ENCODE measurements at regions not wholly inside any gene's neighbourhood (a gene's known extent, or its start where the extent isn't known, plus 50 kb on each side); places are given as distances from the start of the nearest gene placed in this dataset.

GRCh38 chr1:213661302-213661701, 326.5 kb upstream of the PROX1 start:
- Histone ChIP-seq H3K27me3 (ENCODE audit: control insufficient read depth in 1 of 2, insufficient read depth in 2 of 2, low read length in 2 of 2) (no peaks in the 10 kb centered on the region), H3K27ac (ENCODE audit: low read depth, low read length) (no peak overlapping the region), H3K36me3 (ENCODE audit: control insufficient read depth in 1 of 2, insufficient read depth in 2 of 2, low read length in 2 of 2) (no peaks in the 10 kb centered on the region), H3K9me3 (ENCODE audit: control insufficient read depth in 1 of 2, low read length in 2 of 2) (no peaks in the 10 kb centered on the region), H3K9ac (ENCODE audit: low read depth in 1 of 2, low read length in 2 of 2) (no peak overlapping the region), H3K4me3 (ENCODE audit: low read depth in 1 of 2, low read length in 2 of 2) (no peak overlapping the region), H3K4me1 (ENCODE audit: control insufficient read depth in 1 of 2, insufficient read depth in 2 of 2, low read length in 2 of 2) (peaks cover 30 to 35% of the 10 kb centered on the region in 2 donors)

DNA sequence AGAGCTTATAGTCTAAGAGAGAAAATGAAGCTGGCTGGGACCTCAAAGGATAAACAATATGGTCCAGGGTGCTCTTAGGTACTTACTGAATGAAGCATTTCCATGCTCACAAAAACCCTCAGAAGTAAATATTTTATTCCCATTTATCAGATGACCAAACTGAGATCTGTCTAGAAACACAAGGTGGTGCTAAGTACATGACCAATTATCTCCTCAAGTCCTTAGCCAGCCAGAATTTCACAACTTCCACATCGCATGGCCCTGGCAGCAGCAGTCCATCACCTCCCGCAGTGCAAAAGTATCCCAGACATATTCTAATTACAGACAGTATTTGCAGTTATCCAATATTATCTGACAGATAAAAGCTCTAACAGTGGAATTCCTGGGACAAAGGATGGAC, 321.7 kb upstream of the PROX1 start:
- Histone ChIP-seq H3K4me1 (ENCODE audit: control insufficient read depth in 1 of 2, insufficient read depth in 2 of 2, low read length in 2 of 2) (peaks cover 10 to 13% of the 10 kb centered on the region in 2 donors), H3K36me3 (ENCODE audit: control insufficient read depth in 1 of 2, insufficient read depth in 2 of 2, low read length in 2 of 2) (no peaks in the 10 kb centered on the region), H3K9me3 (ENCODE audit: control insufficient read depth in 1 of 2, low read length in 2 of 2) (no peaks in the 10 kb centered on the region), H3K9ac (ENCODE audit: low read depth in 1 of 2, low read length in 2 of 2) (no peak overlapping the region), H3K27me3 (ENCODE audit: control insufficient read depth in 1 of 2, insufficient read depth in 2 of 2, low read length in 2 of 2) (no peaks in the 10 kb centered on the region), H3K4me3 (ENCODE audit: low read depth in 1 of 2, low read length in 2 of 2) (no peak overlapping the region), H3K27ac (ENCODE audit: low read depth, low read length) (no peak overlapping the region)

DNA sequence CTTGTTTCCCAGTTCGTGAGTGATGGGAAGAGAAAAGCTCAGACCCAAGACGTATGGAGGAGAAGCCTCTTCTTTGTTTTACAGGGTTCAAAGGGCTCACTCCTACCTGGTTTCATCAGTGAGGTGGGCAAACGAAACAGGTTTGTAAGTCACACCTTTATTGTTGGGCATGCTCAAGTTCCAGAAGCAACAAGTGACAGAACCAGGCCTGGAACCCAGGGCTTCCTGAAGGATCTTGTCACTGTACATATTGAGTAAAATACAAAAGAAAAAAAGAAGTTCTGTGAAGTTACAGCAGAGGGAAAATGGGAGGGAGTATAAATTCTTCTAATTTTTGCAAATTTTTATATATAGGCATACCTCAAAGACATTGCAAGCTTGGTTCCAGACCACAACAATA, 320.9 kb upstream of the PROX1 start:
- Histone ChIP-seq H3K36me3 (ENCODE audit: control insufficient read depth in 1 of 2, insufficient read depth in 2 of 2, low read length in 2 of 2) (no peaks in the 10 kb centered on the region), H3K4me3 (ENCODE audit: low read depth in 1 of 2, low read length in 2 of 2) (no peak overlapping the region), H3K9me3 (ENCODE audit: control insufficient read depth in 1 of 2, low read length in 2 of 2) (no peaks in the 10 kb centered on the region), H3K27ac (ENCODE audit: low read depth, low read length) (no peak overlapping the region), H3K27me3 (ENCODE audit: control insufficient read depth in 1 of 2, insufficient read depth in 2 of 2, low read length in 2 of 2) (no peaks in the 10 kb centered on the region), H3K4me1 (ENCODE audit: control insufficient read depth in 1 of 2, insufficient read depth in 2 of 2, low read length in 2 of 2) (peaks cover 10 to 13% of the 10 kb centered on the region in 2 donors), H3K9ac (ENCODE audit: low read depth in 1 of 2, low read length in 2 of 2) (no peak overlapping the region)

DNA sequence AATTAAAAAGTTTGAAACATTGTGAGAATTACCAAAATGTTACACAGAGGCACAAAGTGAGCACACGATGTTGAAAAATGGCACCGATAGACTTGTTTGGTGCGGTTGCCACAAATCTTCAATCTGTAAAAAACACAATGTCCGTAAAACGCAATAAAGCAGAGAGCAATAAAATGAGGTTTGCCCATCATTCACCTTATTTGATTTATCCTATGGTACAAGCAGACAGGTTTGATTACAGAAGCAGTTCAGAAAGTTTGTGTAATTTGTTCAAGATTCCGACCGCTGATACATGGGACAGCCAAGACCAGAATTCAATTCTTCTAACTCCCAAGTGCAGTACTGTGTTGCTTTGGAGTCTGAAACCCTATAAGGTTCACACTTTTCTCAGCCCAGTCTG, 318.3 kb upstream of the PROX1 start:
- Histone ChIP-seq H3K36me3 (ENCODE audit: control insufficient read depth in 1 of 2, insufficient read depth in 2 of 2, low read length in 2 of 2) (no peaks in the 10 kb centered on the region), H3K9ac (ENCODE audit: low read depth in 1 of 2, low read length in 2 of 2) (no peak overlapping the region), H3K4me3 (ENCODE audit: low read depth in 1 of 2, low read length in 2 of 2) (no peak overlapping the region), H3K27ac (ENCODE audit: low read depth, low read length) (no peak overlapping the region), H3K27me3 (ENCODE audit: control insufficient read depth in 1 of 2, insufficient read depth in 2 of 2, low read length in 2 of 2) (no peaks in the 10 kb centered on the region), H3K4me1 (ENCODE audit: control insufficient read depth in 1 of 2, insufficient read depth in 2 of 2, low read length in 2 of 2) (peaks cover 10 to 13% of the 10 kb centered on the region in 2 donors), H3K9me3 (ENCODE audit: control insufficient read depth in 1 of 2, low read length in 2 of 2) (no peaks in the 10 kb centered on the region)

DNA sequence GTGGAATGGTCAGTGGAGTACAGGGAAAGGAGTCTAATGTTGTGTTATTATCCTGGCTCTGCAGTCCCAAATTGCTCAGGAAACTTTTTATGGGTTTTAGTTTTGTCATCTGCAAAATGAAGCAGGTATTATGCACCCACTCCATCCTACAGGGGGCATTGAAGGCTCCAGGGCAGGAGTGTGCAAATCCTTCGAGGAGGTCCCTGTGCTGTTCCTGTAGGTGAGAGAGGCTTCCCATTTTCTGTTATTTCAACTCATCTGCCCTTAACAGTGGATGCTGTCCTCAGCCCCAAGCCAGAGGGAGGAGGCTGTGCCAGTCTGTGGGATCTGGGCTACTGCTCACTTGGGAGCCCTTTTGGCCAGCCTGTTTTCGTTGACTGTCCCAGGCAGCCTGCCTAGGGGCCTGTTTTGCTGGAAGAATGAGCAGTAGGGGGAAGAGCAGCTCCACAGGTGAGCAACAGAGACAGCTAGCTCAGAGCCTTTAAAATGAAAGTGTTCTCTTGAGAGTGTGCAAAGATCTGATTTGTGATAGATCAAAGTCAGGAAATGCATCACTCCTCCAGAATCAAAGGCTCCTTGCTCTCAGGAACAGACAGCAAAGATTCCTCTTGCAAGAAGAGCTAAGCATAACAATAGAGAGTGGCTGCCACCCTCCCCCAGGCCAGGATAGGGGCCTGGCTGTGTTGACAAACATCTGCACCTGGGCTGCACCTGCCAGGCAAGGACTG, 317.6 kb upstream of the PROX1 start:
- Histone ChIP-seq H3K4me1 (ENCODE audit: control insufficient read depth in 1 of 2, insufficient read depth in 2 of 2, low read length in 2 of 2) (peaks cover 10 to 13% of the 10 kb centered on the region in 2 donors), H3K27ac (ENCODE audit: low read depth, low read length) (no peak overlapping the region), H3K9ac (ENCODE audit: low read depth in 1 of 2, low read length in 2 of 2) (no peak overlapping the region), H3K27me3 (ENCODE audit: control insufficient read depth in 1 of 2, insufficient read depth in 2 of 2, low read length in 2 of 2) (no peaks in the 10 kb centered on the region), H3K36me3 (ENCODE audit: control insufficient read depth in 1 of 2, insufficient read depth in 2 of 2, low read length in 2 of 2) (no peaks in the 10 kb centered on the region), H3K9me3 (ENCODE audit: control insufficient read depth in 1 of 2, low read length in 2 of 2) (no peaks in the 10 kb centered on the region), H3K4me3 (ENCODE audit: low read depth in 1 of 2, low read length in 2 of 2) (no peak overlapping the region)

DNA sequence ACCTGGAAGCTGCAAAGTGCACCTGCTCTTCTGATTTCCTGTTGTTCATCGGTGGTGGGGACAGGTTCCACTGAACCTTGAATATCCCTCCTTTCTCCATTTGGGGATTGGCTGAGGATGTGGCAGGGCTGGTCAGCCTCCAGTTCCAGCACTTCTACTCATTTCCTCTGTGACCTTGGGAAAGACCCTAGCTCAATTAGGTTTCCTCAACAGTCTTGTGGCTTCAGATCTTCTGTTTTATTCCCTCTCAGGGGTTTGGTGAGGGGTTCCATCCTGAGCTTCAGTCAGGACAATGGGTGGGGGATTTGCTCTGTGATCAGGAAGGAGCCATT, 317.1 kb upstream of the PROX1 start:
- H3K9me3 ChIP-seq (ENCODE audit: control insufficient read depth in 1 of 2, low read length in 2 of 2) = no peaks in the 10 kb centered on the region
- H3K27ac ChIP-seq (ENCODE audit: low read depth, low read length) = no peak overlapping the region
- peaks cover 10 to 13% of the 10 kb centered on the region in 2 donors for H3K4me1 ChIP-seq (ENCODE audit: control insufficient read depth in 1 of 2, insufficient read depth in 2 of 2, low read length in 2 of 2)
- no peak overlapping the region for H3K4me3 ChIP-seq (ENCODE audit: low read depth in 1 of 2, low read length in 2 of 2)
- H3K9ac ChIP-seq (ENCODE audit: low read depth in 1 of 2, low read length in 2 of 2) = no peak overlapping the region
- H3K27me3 ChIP-seq (ENCODE audit: control insufficient read depth in 1 of 2, insufficient read depth in 2 of 2, low read length in 2 of 2) = no peaks in the 10 kb centered on the region
- H3K36me3 ChIP-seq (ENCODE audit: control insufficient read depth in 1 of 2, insufficient read depth in 2 of 2, low read length in 2 of 2) = no peaks in the 10 kb centered on the region

GRCh38 chr1:213675043-213675442, 312.7 kb upstream of the PROX1 start:
- Histone ChIP-seq H3K36me3 (ENCODE audit: control insufficient read depth in 1 of 2, insufficient read depth in 2 of 2, low read length in 2 of 2) (no peaks in the 10 kb centered on the region), H3K9ac (ENCODE audit: low read depth in 1 of 2, low read length in 2 of 2) (no peak overlapping the region), H3K4me3 (ENCODE audit: low read depth in 1 of 2, low read length in 2 of 2) (no peak overlapping the region), H3K27ac (ENCODE audit: low read depth, low read length) (no peak overlapping the region), H3K9me3 (ENCODE audit: control insufficient read depth in 1 of 2, low read length in 2 of 2) (no peaks in the 10 kb centered on the region), H3K4me1 (ENCODE audit: control insufficient read depth in 1 of 2, insufficient read depth in 2 of 2, low read length in 2 of 2) (peaks cover 7 to 9% of the 10 kb centered on the region in 2 donors), H3K27me3 (ENCODE audit: control insufficient read depth in 1 of 2, insufficient read depth in 2 of 2, low read length in 2 of 2) (no peaks in the 10 kb centered on the region)

DNA sequence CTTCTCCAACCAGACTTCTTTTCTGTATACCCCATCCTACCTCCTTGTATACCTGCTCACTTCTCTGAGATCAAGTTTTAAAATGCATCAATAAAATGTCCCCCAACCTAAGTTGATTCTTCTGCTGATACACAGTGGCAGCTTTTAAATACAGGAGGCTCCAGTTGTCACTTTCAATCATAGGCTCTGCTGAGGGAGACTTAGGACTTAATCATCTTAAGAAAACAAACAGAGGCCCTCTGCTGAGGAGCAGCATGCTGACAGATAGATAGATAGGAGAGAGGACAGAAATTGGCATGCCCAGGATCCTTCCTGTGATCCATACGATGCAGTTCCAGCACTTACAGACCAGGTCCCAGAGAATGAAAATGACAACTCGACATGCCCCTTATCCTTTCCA, 311.0 kb upstream of the PROX1 start:
- Histone ChIP-seq H3K36me3 (ENCODE audit: control insufficient read depth in 1 of 2, insufficient read depth in 2 of 2, low read length in 2 of 2) (no peaks in the 10 kb centered on the region), H3K4me1 (ENCODE audit: control insufficient read depth in 1 of 2, insufficient read depth in 2 of 2, low read length in 2 of 2) (no peaks in the 10 kb centered on the region), H3K27me3 (ENCODE audit: control insufficient read depth in 1 of 2, insufficient read depth in 2 of 2, low read length in 2 of 2) (peaks cover 0 to 1% of the 10 kb centered on the region in 2 donors), H3K9me3 (ENCODE audit: control insufficient read depth in 1 of 2, low read length in 2 of 2) (no peaks in the 10 kb centered on the region), H3K4me3 (ENCODE audit: low read depth in 1 of 2, low read length in 2 of 2) (no peak overlapping the region), H3K9ac (ENCODE audit: low read depth in 1 of 2, low read length in 2 of 2) (no peak overlapping the region), H3K27ac (ENCODE audit: low read depth, low read length) (no peak overlapping the region)

DNA sequence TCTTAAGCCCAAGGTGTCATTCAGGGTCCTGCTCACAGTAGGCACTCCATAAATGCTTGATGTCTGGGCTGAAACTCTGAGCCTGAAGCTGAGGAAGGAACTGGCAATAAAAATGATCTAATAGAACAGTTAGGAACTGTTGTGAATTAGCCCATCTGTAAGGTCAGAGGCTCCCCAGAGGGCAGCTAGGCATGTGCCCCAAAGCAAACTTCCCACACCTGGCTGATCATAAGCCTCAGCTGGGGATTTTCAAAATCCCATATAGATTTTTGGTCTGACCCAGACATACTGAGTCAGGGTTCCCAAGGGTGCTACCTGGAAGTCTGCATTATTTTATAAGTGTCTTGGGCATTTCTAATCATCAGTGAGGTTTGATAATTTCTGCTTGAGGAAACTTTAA, 309.4 kb upstream of the PROX1 start:
- Histone ChIP-seq H3K4me3 (ENCODE audit: low read depth in 1 of 2, low read length in 2 of 2) (no peak overlapping the region), H3K9me3 (ENCODE audit: control insufficient read depth in 1 of 2, low read length in 2 of 2) (no peaks in the 10 kb centered on the region), H3K9ac (ENCODE audit: low read depth in 1 of 2, low read length in 2 of 2) (no peak overlapping the region), H3K27me3 (ENCODE audit: control insufficient read depth in 1 of 2, insufficient read depth in 2 of 2, low read length in 2 of 2) (peaks cover 0 to 4% of the 10 kb centered on the region in 2 donors), H3K27ac (ENCODE audit: low read depth, low read length) (no peak overlapping the region), H3K4me1 (ENCODE audit: control insufficient read depth in 1 of 2, insufficient read depth in 2 of 2, low read length in 2 of 2) (peaks cover 0 to 2% of the 10 kb centered on the region in 2 donors), H3K36me3 (ENCODE audit: control insufficient read depth in 1 of 2, insufficient read depth in 2 of 2, low read length in 2 of 2) (no peaks in the 10 kb centered on the region)

GRCh38 chr1:213678753-213679152, 309.0 kb upstream of the PROX1 start:
- H3K9me3 ChIP-seq (ENCODE audit: control insufficient read depth in 1 of 2, low read length in 2 of 2) = no peaks in the 10 kb centered on the region
- H3K4me1 ChIP-seq (ENCODE audit: control insufficient read depth in 1 of 2, insufficient read depth in 2 of 2, low read length in 2 of 2) = peaks cover 0 to 3% of the 10 kb centered on the region in 2 donors
- no peak overlapping the region for H3K9ac ChIP-seq (ENCODE audit: low read depth in 1 of 2, low read length in 2 of 2)
- peaks cover 0 to 4% of the 10 kb centered on the region in 2 donors for H3K27me3 ChIP-seq (ENCODE audit: control insufficient read depth in 1 of 2, insufficient read depth in 2 of 2, low read length in 2 of 2)
- H3K27ac ChIP-seq (ENCODE audit: low read depth, low read length) = no peak overlapping the region
- H3K36me3 ChIP-seq (ENCODE audit: control insufficient read depth in 1 of 2, insufficient read depth in 2 of 2, low read length in 2 of 2) = no peaks in the 10 kb centered on the region
- no peak overlapping the region for H3K4me3 ChIP-seq (ENCODE audit: low read depth in 1 of 2, low read length in 2 of 2)

Data from duodenal mucosa (tissue), 2 donors.